ENCODE measurements at regions not wholly inside any gene's neighbourhood (a gene's known extent, or its start where the extent isn't known, plus 50 kb on each side); places are given as distances from the start of the nearest gene placed in this dataset.
"Not testable (repeated sequence)": the region's sequence is repeated elsewhere in the genome, so short reads cannot be mapped to it uniquely, and the experiment has no call there.

DNA sequence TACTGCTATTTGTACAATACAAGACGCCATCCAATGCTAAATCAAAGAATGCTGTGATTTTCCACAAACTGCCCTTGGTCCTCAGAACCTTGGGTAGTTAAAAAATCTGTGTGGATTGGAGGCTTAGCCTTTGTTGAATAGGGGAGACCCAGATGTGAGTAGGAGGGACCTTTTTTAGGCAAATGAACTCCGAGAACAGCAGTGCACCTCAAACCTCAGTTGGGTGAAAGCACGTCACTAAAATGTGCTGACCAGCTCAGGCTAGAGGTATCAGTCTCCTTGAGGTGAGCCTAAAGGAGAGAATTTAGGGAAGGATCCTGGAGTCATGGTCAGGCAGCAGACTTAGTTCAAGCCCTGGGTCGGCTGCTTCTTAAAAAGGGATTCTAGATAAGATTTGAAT, 200.7 kb downstream of the SOX2 start:
- intact Hi-C loops (cut with DNase I, micrococcal nuclease): no loop called here

DNA sequence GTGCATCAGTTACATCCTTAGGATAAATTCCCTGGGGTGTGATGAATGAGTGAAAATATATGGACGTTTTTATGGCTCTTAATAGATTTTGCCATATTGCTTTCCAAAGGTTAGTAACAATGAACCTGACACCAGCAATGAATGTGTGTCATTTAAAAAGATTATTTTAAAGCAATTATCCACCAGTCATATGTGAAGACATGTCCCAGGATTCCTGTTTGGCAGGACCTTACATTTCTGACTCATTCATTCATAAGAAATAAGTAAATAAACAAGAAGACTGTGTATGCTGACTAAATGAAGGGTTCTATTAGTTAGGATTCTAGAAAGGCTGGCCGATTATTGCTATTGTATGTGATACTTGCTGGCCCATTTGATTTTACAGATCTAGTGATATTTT, 201.5 kb downstream of the SOX2 start:
- no peak for DNase-seq
- intact Hi-C loops (cut with DNase I, micrococcal nuclease): no loop called here
- no peak for ATAC-seq

More for the DNA sequence above, 200.7 kb downstream of the SOX2 start:
- ATAC-seq (no peak), DNase-seq (no peak)

DNA sequence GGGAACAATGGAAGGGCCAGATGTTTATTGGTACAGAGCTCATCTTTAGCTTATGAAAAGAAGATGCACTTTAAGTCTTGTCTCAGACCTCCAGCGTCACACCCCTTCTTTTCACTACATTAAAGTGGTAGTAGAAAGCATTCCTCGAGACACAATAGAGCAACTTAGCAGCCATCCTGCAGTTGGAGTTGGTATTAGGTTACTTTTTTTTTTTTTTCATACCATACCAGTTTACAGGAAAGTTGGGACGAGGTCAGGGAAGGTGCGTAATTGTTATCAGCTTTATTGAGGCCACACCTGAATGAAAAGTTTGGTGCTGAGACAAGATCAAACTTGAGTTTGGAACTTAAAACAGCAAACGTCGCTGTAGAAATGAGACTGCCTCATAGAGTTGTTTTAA, 203.8 kb downstream of the SOX2 start:
- intact Hi-C loops (cut with DNase I, micrococcal nuclease): no loop called here
- ATAC-seq (no peak), DNase-seq (no peak)

DNA sequence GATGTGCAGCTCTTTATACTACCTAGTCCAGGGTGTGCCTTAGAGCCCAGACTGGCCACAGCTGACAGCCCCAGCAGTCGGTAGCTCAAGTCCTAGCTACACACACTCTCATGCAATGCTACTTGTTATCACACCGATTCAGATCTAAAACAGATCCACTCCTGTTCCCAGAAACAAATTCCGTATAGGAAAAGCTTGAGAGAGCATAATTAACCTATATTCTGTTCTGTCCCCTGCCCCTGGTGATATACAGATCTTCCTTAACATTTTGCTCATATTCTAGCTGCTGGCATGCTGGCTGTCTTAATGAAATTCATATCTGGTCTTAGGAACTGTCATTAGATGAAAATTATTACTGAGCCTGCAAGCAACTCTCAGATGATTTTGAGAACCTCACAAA, 204.3 kb downstream of the SOX2 start:
- no peak for ATAC-seq
- intact Hi-C loops (cut with DNase I, micrococcal nuclease): no loop called here
- DNase-seq: no peak

DNA sequence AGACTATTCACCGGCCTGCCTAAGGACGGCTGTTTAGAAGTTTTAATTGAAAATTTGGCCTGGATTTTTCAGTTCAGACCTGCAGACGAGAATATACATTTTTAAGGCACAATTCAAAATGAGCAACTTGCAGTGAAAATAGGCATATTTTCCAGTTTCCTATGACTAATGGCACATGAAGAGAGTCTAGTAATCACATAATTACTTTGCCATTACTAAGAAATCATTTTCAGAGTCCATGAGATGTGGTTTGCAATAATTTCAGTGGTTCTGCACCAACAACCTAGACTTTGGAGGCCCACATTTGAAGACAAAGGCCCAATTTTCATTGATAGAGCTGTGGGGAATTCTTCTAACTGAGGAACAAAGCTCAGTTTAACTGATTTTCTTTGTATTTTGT, 205.3 kb downstream of the SOX2 start:
- DNase-seq (no peak), ATAC-seq (no peak)
- intact Hi-C loops (cut with DNase I, micrococcal nuclease): no loop called here

DNA sequence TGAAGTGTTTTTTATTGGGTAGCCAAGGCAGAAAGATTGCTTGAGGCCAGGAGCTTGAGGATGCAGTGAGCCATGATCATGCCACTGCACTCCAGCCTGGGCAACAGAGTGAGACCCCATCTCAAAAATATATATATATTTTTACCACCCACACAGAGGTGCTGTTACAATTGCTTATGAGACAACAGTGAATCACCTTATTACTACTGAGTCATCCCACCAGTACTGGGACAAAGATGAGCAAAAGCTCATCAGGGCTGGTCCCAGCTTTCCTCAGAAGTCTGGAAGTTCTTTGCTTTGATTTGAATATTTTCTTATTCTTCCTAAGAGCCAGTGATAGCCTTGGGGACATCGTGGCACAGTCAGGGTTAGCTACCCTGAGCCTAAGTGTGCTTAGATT, 207.7 kb downstream of the SOX2 start:
- ATAC-seq (no peak), DNase-seq (no peak)
- intact Hi-C loops (cut with DNase I, micrococcal nuclease): no loop called here

DNA sequence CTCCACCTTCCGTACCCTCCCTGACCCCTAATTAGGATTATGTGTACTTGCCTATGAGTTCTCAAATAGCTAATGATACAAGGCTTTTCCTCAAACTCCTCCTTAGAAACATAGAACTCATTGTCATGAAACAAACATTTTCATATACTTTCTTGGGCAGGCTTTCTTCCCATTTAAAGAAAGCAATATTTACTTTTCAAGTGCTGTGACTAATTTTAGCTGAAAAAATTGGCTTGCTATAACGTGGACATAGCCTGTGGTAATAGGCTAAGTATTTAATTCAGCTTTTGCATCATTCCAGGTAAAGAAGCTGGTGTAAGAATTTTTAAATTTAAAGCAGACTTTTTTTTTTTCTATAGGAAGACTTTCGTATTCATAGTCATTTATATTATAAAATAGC, 208.7 kb downstream of the SOX2 start:
- ATAC-seq (no peak), DNase-seq (no peak)
- intact Hi-C loops (cut with DNase I, micrococcal nuclease): no loop called here

DNA sequence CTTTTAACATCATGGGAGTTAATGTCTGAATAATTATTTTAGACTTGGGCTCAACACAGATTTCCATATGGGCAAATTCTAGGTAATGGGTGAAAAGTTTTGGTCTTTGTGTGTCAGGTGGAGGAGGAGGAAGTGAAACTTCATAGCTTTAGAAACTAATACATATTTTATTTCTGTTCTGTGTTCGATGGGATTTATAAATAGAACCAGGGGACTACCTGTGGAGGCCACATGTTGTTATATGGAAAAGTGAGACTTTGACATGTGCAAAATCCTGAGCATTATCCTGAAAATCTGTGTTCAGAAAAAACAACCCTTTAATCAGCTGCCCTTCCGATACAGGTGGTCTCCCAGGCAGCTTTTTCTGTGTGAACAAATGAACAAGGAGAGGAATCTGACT, 209.5 kb downstream of the SOX2 start:
- intact Hi-C loops (cut with DNase I, micrococcal nuclease): no loop called here
- DNase-seq: no peak
- no peak for ATAC-seq

DNA sequence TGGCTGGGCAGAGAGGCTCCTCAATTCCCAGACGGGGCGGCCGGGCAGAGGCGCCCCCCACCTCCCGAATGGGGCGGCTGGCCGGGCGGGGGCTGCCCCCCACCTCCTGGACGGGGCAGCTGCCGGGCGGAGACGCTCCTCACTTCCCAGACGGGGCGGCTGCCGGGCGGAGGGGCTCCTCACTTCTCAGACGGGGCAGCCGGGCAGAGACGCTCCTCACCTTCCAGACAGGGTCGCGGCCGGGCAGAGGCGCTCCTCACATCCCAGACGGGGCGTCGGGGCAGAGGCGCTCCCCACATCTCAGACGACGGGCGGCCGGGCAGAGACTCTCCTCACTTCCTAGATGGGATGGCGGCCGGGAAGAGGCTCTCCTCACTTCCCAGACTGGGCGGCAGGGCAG, 214.1 kb downstream of the SOX2 start:
- intact Hi-C loops (cut with DNase I, micrococcal nuclease); DNase-seq; ATAC-seq: not testable (repeated sequence)

DNA sequence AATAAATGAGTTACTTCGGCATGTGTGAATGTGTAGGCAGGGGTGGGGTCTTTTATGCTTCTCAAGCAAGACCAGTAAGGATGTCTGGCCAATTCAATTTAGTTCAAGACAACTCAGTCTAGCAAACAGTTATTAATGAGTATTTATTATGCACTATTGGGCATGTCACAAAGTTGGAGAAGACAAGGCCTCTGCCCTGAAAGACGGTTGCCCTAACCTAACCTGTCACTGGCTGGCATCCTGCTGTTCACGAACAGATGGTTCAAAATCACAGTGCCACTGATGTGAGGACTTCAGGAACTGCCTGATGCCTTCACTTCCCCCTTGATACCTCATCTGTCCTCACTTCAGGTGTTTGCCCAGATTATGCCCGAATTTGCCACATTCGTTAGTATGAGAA, 217.8 kb downstream of the SOX2 start:
- DNase-seq (no peak), ATAC-seq (no peak)

DNA sequence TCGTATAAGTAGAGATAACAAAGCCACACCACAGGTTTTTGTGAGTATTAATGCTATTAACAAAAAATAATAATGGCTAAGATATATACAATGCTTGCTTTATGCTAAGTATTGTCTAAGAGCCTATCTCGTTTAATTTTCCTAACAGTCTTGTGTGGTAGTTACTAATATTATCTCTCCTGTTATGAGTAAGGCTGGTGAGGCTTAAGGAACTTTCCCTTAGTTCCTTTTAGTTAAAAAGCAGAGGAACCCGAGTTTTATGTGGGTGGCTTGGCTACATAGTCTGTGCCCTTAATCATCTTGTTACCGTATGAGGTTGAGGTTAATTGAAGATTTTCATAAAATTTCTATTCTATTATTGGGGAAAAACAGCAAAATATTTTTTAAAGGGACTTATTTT, 218.4 kb downstream of the SOX2 start:
- ATAC-seq (no peak), DNase-seq (no peak)
- intact Hi-C loops (cut with DNase I, micrococcal nuclease): no loop called here

More for the DNA sequence above, 217.8 kb downstream of the SOX2 start:
- intact Hi-C loops (cut with DNase I, micrococcal nuclease): no loop called here

DNA sequence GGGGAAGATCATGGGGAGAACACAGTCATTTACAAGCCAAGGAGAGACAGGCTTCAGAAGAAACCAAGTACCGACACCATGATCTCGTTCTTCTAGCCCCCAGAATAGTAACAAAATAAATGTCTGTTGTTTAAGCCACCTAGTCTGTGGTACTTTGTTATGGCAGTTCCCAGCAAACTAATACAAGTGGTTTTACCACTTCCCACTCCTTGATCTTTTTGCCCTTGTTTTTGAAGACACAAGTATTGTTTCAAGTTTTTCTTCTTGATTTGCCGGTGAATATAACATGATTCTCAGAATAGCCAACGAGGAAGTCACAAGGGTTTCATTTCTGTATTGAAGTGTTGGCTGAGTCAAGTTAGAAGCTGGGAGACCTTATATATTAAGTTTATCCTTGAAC, 220.3 kb downstream of the SOX2 start:
- intact Hi-C loops (cut with DNase I, micrococcal nuclease): no loop called here
- no peak for ATAC-seq

DNA sequence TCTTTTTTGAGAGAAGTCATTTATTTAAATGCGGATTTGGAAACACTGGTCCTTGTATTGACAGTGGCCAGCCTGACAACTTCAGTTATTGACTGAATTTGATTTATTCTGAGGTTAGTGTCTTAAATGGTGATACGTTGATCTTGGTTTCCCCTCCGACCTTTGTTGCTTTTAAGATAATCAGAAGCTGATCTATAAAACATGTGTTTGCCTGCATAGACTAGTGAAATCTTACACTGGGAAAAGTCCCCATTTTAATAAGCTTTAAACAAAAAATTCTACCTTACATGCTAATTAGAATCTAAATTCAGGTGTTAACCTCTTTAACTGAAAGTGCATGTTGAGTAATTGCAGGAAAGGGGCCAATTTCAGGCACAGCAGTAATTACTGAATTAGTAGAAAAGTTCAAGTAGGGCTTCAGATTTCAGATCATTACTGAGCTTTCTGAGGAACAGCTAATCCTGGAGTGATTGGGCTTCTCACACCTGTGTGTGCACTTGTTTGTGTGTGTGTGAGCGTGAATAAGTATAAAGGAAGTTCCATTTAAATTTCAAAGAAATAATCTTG, 221.4 kb downstream of the SOX2 start:
- intact Hi-C loops (cut with DNase I, micrococcal nuclease): no loop called here
- no peak for DNase-seq
- no peak for ATAC-seq

More for the DNA sequence above, 220.3 kb downstream of the SOX2 start:
- no peak for DNase-seq

DNA sequence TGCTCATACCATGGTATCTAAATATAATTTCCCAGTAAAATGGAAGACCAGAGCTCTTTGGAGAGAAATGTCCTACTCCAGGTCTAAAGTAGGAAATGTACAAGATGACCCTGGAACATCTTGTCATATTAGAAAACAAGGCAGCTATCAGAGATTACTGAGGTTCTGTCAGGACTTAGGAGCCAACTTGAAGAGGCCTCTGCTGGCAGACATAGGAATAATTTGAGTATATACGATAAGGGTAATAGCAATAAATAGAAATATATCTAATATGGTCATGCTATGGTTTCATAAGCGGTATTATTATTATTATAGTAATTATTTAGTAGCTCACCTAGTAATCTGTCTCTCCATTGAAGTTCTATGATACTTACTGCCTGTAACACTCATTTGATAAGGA, 224.2 kb downstream of the SOX2 start:
- intact Hi-C loops (cut with DNase I, micrococcal nuclease): no loop called here
- no peak for DNase-seq
- ATAC-seq: no peak

DNA sequence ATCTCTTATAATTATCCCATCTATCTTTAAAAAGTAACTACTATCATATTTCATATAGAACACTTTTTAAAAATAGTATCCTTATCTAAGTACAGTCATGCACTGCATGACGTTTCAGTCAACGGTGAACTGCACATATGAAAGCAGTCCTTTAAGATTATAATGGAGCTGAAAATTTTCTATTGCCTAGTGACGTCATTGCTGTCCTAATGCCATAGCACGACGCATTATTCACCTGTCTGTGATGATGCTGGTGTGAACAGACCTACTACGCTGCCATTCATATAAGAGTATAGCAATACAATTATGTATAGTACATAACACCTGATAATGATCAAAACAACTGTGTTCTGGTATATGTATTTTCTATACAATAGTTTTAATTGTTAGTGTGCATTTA, 225.0 kb downstream of the SOX2 start:
- no peak for ATAC-seq
- DNase-seq: no peak

DNA sequence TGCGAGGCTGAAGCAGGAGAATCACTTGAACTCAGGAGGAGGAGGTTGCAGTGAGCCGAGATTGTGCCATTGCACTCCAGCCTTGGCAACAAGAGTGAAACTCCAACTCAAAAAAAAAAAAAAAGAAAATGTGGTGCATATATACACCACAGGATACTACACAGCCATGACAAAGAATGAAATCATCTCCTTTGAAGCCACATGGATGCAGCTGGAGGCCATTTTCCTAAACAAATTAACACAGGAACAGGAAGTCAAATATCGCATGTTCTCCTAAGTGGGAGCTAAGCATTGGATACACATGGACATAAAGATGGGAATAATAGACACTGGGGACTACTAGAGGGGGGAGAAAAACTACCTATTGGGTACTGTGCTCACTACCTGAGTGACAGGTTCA, 226.9 kb downstream of the SOX2 start:
- ATAC-seq; intact Hi-C loops (cut with DNase I, micrococcal nuclease); DNase-seq: not testable (repeated sequence)

More for the DNA sequence above, 225.0 kb downstream of the SOX2 start:
- intact Hi-C loops (cut with DNase I, micrococcal nuclease): no loop called here

DNA sequence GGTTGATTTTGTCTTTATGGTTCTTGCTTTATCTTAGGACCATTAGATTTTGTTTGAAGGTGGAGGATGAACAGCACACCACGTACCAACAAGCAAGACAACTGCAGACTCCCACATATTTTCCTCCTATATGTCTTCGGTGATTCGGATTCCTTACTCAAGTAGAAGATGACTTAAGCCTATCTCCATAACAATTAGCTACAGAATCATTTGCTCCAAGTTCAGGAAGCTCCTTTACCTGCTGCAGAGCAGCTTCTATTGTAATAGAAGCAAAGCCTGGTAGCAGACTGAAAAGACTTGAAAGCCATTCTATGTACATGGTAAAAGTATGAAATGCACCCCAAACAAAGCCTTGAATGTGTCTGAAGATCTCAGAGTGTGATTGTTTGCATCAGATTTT, 229.0 kb downstream of the SOX2 start:
- intact Hi-C loops (cut with DNase I, micrococcal nuclease): no loop called here
- DNase-seq (no peak), ATAC-seq (no peak)

DNA sequence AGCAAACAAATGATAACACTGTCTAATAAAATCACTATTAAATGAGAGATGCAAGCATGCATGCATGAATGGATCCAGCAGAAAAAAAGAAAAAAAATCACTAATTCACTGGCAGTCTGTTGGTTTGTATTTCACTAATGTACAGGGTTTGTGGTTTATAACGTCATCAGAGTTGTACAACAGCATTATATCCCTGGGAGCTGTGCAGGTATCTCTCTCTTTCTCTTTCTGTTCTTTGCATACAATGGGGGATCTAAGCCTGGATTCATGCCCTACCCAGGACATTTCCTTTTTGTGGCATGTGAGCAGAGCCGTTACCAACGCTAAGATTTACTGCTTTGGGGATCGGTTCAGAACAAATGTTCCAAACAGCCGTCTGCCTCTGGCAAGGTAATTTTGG, 229.5 kb downstream of the SOX2 start:
- intact Hi-C loops (cut with DNase I, micrococcal nuclease): no loop called here

DNA sequence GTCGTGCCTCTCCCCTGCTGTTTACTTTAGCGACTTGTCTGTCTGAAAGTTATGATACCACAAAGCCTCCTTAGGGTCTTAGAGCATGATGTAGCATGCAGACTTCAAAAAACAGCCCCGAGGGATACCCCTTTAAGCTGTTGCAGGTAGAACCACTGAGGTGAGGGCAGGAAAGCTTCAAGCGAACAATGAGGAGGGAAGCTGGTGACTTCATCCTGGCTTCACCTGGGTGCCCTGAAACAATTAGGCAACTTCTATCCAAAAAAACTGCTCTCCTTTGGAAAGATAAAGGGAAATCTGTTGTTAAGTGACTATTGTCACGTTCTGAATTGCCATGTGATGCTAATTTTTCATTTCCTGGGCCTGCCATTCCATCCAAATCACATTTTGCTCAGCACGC, 231.6 kb downstream of the SOX2 start:
- intact Hi-C loops (cut with DNase I, micrococcal nuclease): no loop called here
- DNase-seq (no peak), ATAC-seq (no peak)

More for the DNA sequence above, 229.5 kb downstream of the SOX2 start:
- no peak for ATAC-seq
- no peak for DNase-seq

DNA sequence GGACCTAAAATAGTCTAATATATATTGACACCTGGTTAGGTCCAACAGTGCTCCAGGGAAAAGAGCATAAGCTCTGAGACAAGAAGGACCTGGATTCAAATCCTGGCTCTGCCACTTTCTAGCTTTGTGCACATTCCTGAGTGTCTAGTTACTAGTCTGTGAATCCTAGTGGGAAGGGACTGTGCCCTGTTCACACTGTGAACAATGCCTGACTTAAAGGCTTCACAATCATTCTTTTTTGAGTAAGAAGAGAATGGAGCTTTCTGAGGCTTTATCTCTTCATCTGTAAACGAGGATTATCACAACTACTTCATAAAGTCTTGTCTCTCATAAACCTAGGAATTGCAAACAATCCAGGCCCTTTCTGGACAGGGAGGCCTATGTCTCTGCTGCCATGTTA, 235.9 kb downstream of the SOX2 start:
- intact Hi-C loops (cut with DNase I, micrococcal nuclease): no loop called here
- ATAC-seq (no peak), DNase-seq (no peak)

DNA sequence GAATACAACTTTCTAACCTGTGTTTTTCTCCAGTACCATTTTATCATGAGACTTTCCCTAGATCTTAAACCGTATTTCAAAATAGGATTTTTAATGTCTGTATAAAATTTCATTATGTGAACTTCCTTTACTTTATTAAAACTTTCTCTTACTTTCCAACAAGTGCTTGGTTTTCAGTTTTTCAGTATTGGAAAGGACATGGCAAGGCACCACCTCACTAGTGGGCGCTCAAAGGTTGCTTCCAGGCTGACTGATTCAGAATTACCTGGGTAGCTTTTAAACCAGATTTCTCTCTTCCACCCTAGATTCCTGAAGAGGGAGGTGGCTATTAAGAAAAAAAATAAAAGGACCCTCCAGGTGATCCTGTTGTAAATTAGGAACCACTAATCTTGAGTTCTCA, 236.6 kb downstream of the SOX2 start:
- ATAC-seq (no peak), DNase-seq (no peak)
- intact Hi-C loops (cut with DNase I, micrococcal nuclease): no loop called here

DNA sequence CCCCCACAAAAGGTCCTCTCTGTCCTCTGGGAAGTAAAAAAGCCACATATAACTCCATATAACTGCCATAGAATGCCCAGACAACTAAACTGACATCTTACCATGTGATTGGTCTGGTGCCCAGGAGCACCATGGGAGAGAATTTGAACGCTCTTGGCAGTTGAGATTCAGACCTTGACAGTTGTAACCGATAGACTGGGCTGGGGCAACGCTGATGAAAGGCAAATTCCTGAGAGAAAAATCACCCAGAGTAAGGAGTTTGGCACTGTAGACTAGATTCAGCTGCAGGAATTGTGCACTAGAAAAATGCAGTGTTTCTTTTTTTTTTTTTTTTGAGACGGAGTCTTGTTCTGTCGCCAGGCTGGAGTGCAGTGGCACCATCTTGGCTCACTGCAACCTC, 240.5 kb downstream of the SOX2 start:
- DNase-seq (no peak), ATAC-seq (no peak)
- intact Hi-C loops (cut with DNase I, micrococcal nuclease): no loop called here

Measured in left colon (tissue), 2 donors.